A549 (cell line): ENCODE measurements at regions not wholly inside any gene's neighbourhood (a gene's known extent, or its start where the extent isn't known, plus 50 kb on each side); places are given as distances from the start of the nearest gene placed in this dataset.

Experiments
- CHD4 ChIP-seq: fragments of 200-600 bp; sonication (generic); IDR thresholded peaks from 2 replicates; pipeline ENCODE4 v1.6.1; 2016; ENCODE audit warnings: antibody characterized with exemption, mild to moderate bottlenecking, borderline replicate concordance
- EP300 ChIP-seq, 2 experiments: fragments of >200 bp; sonication (Bioruptor Twin); formaldehyde crosslinking; IDR thresholded peaks; 2 replicates in 1 of 2; 3 replicates in 1 of 2; pipeline ENCODE4 v1.6.1; 2016 to 2017
- ESRRA ChIP-seq: fragments of 150-350 bp; IDR thresholded peaks from 2 replicates; pipeline ENCODE4 v1.6.1; 2014; ENCODE audit warnings: mild to moderate bottlenecking, low read length, borderline replicate concordance
- FOSL2 ChIP-seq, 2 experiments: fragments of 450-650 bp in 1 of 2; fragments of >200 bp in 1 of 2; sonication (Bioruptor Twin) in 1 of 2; formaldehyde crosslinking; IDR thresholded peaks; 2 replicates each; pipeline versions ENCODE4 v1.5.0 to v1.6.1; 2016 to 2020; ENCODE audit warnings: mild to moderate bottlenecking in 1 of 2, moderate library complexity in 1 of 2
- HDAC2 ChIP-seq: fragments of 200-600 bp; sonication (generic); IDR thresholded peaks from 2 replicates; pipeline ENCODE4 v1.6.1; 2016
- POLR2A ChIP-seq: IDR thresholded peaks from 2 replicates; pipeline ENCODE4 v1.6.1; 2012; ENCODE audit warnings: mild to moderate bottlenecking, low read length
- RFX5 ChIP-seq: fragments of 450-650 bp; IDR thresholded peaks from 2 replicates; pipeline ENCODE4 v1.7.1; 2014; ENCODE audit warnings: antibody characterized with exemption, mild to moderate bottlenecking, moderate library complexity
- ZC3H11A ChIP-seq: fragments of 450-650 bp; IDR thresholded peaks from 2 replicates; pipeline ENCODE4 v1.6.1; 2014; ENCODE audit warnings: antibody characterized with exemption, mild to moderate bottlenecking
- ZFP36 ChIP-seq: fragments of 450-650 bp; IDR thresholded peaks from 2 replicates; pipeline ENCODE4 v1.6.1; 2014; ENCODE audit warnings: borderline replicate concordance; ENCODE audit not compliant: partially characterized antibody
- TF ChIP-seq, protein P1 (sequence below): fragments of 250-450 bp; sonication (Bioruptor Pico); IDR thresholded peaks from 2 replicates; pipeline ENCODE4 v1.5.0; 2020; ENCODE audit warnings: low read depth, mild to moderate bottlenecking, moderate library complexity
- TF ChIP-seq, protein P2 (sequence below): fragments of >200 bp; sonication (Bioruptor Twin); formaldehyde crosslinking; IDR thresholded peaks from 3 replicates; pipeline ENCODE4 v1.5.1; 2016
- TF ChIP-seq, protein P3 (sequence below): fragments of 450-650 bp; IDR thresholded peaks from 2 replicates; pipeline ENCODE4 v1.6.1; 2014; ENCODE audit warnings: antibody characterized with exemption
- TF ChIP-seq, protein P4 (sequence below): IDR thresholded peaks from 2 replicates; pipeline ENCODE4 v1.6.1; 2012; ENCODE audit warnings: low read depth, borderline replicate concordance
- TF ChIP-seq, protein P5 (sequence below): fragments of >200 bp; sonication (Bioruptor Twin); formaldehyde crosslinking; IDR thresholded peaks from 3 replicates; pipeline ENCODE4 v1.6.1; 2016

DNA sequence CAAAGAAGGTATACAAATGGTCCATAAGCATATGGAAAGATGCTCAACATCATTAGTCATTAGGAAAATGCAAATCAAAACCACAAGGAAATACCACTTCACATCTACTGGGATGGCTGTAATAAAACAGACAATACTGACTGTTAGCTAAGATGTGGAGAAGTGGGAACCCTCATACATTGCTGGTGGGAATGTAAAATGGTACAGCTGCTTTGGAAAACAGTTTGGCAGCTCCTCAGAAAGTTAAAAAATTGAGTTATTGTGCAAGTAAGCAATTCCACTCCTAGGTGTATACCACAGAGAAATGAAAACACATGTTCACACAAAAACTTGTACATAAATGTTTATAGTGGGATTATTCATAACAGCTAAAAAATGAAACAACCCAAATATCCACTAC lies 173.0 kb upstream of the JAG1 start:
- TF ChIP-seq ESRRA (no peak), ZFP36 (no peak), RFX5 (no peak), EP300 (IDR thresholded peaks at IDR 0.05) (no peak), CHD4 (no peak), POLR2A (no peak), HDAC2 (no peak), FOSL2 (IDR thresholded peaks at IDR 0.05) (no peak), FOSL2 (CRISPR knock-in tag; IDR thresholded peaks at IDR 0.05) (no peak), ZC3H11A (no peak)
- TF ChIP-seq, protein P1, sequence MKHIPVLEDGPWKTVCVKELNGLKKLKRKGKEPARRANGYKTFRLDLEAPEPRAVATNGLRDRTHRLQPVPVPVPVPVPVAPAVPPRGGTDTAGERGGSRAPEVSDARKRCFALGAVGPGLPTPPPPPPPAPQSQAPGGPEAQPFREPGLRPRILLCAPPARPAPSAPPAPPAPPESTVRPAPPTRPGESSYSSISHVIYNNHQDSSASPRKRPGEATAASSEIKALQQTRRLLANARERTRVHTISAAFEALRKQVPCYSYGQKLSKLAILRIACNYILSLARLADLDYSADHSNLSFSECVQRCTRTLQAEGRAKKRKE (CRISPR knock-in tag): no peak
- TF ChIP-seq, protein P2, sequence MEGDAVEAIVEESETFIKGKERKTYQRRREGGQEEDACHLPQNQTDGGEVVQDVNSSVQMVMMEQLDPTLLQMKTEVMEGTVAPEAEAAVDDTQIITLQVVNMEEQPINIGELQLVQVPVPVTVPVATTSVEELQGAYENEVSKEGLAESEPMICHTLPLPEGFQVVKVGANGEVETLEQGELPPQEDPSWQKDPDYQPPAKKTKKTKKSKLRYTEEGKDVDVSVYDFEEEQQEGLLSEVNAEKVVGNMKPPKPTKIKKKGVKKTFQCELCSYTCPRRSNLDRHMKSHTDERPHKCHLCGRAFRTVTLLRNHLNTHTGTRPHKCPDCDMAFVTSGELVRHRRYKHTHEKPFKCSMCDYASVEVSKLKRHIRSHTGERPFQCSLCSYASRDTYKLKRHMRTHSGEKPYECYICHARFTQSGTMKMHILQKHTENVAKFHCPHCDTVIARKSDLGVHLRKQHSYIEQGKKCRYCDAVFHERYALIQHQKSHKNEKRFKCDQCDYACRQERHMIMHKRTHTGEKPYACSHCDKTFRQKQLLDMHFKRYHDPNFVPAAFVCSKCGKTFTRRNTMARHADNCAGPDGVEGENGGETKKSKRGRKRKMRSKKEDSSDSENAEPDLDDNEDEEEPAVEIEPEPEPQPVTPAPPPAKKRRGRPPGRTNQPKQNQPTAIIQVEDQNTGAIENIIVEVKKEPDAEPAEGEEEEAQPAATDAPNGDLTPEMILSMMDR: no peak
- TF ChIP-seq, protein P3, sequence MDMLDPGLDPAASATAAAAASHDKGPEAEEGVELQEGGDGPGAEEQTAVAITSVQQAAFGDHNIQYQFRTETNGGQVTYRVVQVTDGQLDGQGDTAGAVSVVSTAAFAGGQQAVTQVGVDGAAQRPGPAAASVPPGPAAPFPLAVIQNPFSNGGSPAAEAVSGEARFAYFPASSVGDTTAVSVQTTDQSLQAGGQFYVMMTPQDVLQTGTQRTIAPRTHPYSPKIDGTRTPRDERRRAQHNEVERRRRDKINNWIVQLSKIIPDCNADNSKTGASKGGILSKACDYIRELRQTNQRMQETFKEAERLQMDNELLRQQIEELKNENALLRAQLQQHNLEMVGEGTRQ: no peak
- TF ChIP-seq, protein P4, sequence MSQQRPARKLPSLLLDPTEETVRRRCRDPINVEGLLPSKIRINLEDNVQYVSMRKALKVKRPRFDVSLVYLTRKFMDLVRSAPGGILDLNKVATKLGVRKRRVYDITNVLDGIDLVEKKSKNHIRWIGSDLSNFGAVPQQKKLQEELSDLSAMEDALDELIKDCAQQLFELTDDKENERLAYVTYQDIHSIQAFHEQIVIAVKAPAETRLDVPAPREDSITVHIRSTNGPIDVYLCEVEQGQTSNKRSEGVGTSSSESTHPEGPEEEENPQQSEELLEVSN: no peak
- TF ChIP-seq, protein P5, sequence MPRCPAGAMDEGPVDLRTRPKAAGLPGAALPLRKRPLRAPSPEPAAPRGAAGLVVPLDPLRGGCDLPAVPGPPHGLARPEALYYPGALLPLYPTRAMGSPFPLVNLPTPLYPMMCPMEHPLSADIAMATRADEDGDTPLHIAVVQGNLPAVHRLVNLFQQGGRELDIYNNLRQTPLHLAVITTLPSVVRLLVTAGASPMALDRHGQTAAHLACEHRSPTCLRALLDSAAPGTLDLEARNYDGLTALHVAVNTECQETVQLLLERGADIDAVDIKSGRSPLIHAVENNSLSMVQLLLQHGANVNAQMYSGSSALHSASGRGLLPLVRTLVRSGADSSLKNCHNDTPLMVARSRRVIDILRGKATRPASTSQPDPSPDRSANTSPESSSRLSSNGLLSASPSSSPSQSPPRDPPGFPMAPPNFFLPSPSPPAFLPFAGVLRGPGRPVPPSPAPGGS: no peak
